ENCODE measurements at regions not wholly inside any gene's neighbourhood (a gene's known extent, or its start where the extent isn't known, plus 50 kb on each side); places are given as distances from the start of the nearest gene placed in this dataset.

DNA sequence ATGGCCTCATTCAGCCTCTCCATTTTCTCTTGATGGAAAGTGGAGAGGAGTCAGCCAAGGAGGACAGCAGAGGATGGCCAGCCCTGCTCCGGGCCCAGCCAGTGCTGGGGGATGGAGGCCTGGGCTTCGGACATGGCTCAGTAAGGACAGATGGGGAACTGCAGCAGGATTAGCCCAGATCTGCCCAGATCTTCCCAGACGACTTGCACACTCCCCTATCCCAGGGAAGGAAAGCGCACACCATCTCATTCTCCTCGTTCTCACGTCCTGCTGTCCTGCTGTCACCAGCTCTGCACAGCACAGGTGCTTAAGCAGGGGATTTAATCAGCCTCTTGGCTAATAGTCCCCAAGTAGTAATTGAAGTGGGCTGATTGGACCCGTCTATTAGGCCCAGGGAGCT, 100.2 kb upstream of the SDK2 start:
- ChIA-PET POLR2A (no interaction called here), CTCF (no interaction called here)
- Mint-ChIP-seq H3K27me3 (peaks cover 0 to 6% of the 10 kb centered on the region in 2 donors), H3K4me1 (peaks cover 8 to 20% (median 15%) of the 10 kb centered on the region in 3 donors), H3K36me3 (no peaks in the 10 kb centered on the region), H3K9me3 (no peaks in the 10 kb centered on the region), H3K27ac (no peak overlapping the region), H3K4me3 (no peak overlapping the region)
- Histone ChIP-seq H3K4me1 (ENCODE audit: control insufficient read depth in 1 of 2, extremely low read depth in 1 of 2, insufficient read depth in 2 of 2, low read length in 2 of 2) (peaks cover 0 to 3% of the 10 kb centered on the region in 2 experiments), H3K4me3 (ENCODE audit: control insufficient read depth in 1 of 2, extremely low read depth in 1 of 2, low read length in 1 of 2) (no peak overlapping the region), H3K27ac (ENCODE audit: low read length) (no peak overlapping the region), H3K36me3 (ENCODE audit: control insufficient read depth in 2 of 2, extremely low read depth in 1 of 2, insufficient read depth in 1 of 2, low read length in 1 of 2) (no peaks in the 10 kb centered on the region), H3K27me3 (replicated peaks in 1 of 2; ENCODE audit: control insufficient read depth in 2 of 2, extremely low read depth in 1 of 2, insufficient read depth in 2 of 2, low read length in 1 of 2) (peaks cover 0 to 41% of the 10 kb centered on the region in 2 experiments), H3K9me3 (no peaks in the 10 kb centered on the region)
- DNase-seq (no peak), ATAC-seq (replicated peaks in 1 of 4) (no peak)
- WGBS (ENCODE audit: insufficient coverage): 38% methylated on average over 2 of the region's 7 CpGs

DNA sequence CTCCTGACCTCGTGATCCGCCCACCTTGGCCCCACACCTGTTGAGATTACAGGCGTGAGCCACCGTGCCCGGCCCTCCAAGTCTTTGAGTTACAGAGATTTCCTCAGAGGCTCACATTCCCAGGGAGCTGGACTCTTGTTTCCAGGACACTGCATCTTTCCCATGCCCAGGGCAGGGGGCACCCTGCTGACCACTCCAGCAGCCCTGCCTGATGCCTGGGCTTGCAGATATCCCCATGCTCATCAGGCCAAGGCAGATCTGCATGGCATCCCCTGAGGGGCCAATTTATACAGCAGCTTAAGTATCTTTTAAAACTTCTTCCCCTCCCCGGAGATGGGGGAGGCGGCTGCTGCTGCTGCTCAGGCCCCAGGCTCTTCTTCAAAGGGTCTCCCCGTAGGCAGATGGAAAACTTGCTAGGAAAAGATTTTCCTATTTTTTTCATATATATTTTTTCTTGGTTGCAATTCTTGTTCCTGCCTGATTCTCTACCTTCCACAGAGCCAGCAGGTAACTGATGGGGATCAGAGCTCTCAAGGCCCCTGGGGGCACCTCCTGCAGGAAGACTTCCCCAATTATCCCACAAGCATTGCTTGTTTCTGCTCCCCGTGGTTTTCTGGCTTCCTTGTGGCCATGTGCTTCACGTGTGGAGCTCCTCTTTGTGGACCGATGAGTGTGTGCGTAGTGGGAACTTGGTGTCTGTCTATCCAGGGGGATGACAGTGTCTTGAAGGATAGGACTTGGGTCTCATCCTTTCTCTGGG, 102.2 kb upstream of the SDK2 start:
- no peaks in the 10 kb centered on the region for H3K9me3 ChIP-seq
- no peak overlapping the region for H3K4me3 Mint-ChIP-seq
- WGBS (ENCODE audit: insufficient coverage): 54% methylated on average over 9 of the region's 12 CpGs
- no peaks in the 10 kb centered on the region for H3K36me3 Mint-ChIP-seq
- H3K27ac ChIP-seq (ENCODE audit: low read length): no peak overlapping the region
- no peaks in the 10 kb centered on the region for H3K4me1 ChIP-seq (ENCODE audit: control insufficient read depth in 1 of 2, extremely low read depth in 1 of 2, insufficient read depth in 2 of 2, low read length in 2 of 2)
- H3K27me3 ChIP-seq (replicated peaks in 1 of 2; ENCODE audit: control insufficient read depth in 2 of 2, extremely low read depth in 1 of 2, insufficient read depth in 2 of 2, low read length in 1 of 2): peaks cover 0 to 41% of the 10 kb centered on the region in 2 experiments
- H3K4me1 Mint-ChIP-seq: peaks cover 0 to 7% (median 0%) of the 10 kb centered on the region in 3 donors
- CTCF ChIA-PET: interaction anchor here in 1 of 2 donors (0.5 kb wide), 1 partner anchor 11 kb away, joined by 4 read pairs; no protein-coding TSS in a partner anchor
- H3K9me3 Mint-ChIP-seq: no peaks in the 10 kb centered on the region
- POLR2A ChIA-PET: no interaction called here
- H3K27ac Mint-ChIP-seq: no peak overlapping the region
- no peaks in the 10 kb centered on the region for H3K36me3 ChIP-seq (ENCODE audit: control insufficient read depth in 2 of 2, extremely low read depth in 1 of 2, insufficient read depth in 1 of 2, low read length in 1 of 2)
- ATAC-seq (replicated peaks in 1 of 4): no peak
- H3K4me3 ChIP-seq (ENCODE audit: control insufficient read depth in 1 of 2, extremely low read depth in 1 of 2, low read length in 1 of 2): no peak overlapping the region
- peaks cover 0 to 6% of the 10 kb centered on the region in 2 donors for H3K27me3 Mint-ChIP-seq
- no peak for DNase-seq

DNA sequence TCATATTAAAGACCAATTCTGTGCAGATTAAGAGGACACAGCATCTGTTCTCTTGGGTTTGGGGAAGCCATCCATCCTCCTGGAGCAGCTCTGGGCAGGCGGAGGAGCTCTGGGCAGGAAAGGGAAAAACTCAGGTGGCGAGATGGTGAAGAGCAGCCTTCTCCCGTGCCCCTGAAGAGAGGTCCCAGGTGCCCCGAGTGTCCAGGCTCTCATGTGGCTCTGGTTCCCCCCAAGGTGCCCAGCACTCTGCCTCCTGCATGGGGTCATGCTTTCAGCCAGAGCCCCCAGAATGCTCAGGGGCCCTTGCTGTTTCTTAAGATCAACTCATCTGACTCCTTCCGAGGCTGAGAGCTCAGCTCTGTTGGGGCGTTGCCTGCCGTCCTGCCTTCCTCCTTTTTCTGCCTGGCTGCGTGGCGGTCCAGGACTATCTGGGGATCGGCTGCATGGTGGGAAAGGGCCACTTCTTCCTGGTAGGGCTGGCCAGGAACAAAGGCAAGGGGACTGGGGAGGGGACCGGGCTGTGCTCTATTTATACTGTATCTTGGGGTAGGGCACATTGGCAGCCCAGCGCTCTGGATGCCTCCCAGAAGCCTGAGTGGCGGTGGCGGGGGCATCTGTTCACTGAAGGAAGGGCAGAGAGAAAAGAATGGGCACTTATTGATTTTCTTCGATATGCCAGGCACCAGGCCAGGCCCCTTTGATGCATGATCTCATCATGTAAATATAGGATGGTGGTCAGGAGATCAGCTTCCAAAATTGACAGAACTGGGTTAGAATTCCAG, 103.2 kb upstream of the SDK2 start:
- H3K9me3 ChIP-seq: no peaks in the 10 kb centered on the region
- H3K27me3 ChIP-seq (replicated peaks in 1 of 2; ENCODE audit: control insufficient read depth in 2 of 2, extremely low read depth in 1 of 2, insufficient read depth in 2 of 2, low read length in 1 of 2): peaks cover 0 to 36% of the 10 kb centered on the region in 2 experiments
- ATAC-seq (replicated peaks in 1 of 4) (no peak), DNase-seq (no peak)
- Mint-ChIP-seq H3K9me3 (no peaks in the 10 kb centered on the region), H3K36me3 (no peaks in the 10 kb centered on the region), H3K4me1 (peaks cover 0 to 7% (median 0%) of the 10 kb centered on the region in 3 donors), H3K4me3 (no peak overlapping the region), H3K27me3 (peaks cover 0 to 6% of the 10 kb centered on the region in 2 donors), H3K27ac (no peak overlapping the region)
- no peaks in the 10 kb centered on the region for H3K36me3 ChIP-seq (ENCODE audit: control insufficient read depth in 2 of 2, extremely low read depth in 1 of 2, insufficient read depth in 1 of 2, low read length in 1 of 2)
- 80% methylated on average over 8 of the region's 15 CpGs for WGBS (ENCODE audit: insufficient coverage)
- ChIA-PET POLR2A (no interaction called here), CTCF (no interaction called here)
- H3K4me3 ChIP-seq (ENCODE audit: control insufficient read depth in 1 of 2, extremely low read depth in 1 of 2, low read length in 1 of 2): no peak overlapping the region
- H3K27ac ChIP-seq (ENCODE audit: low read length): no peak overlapping the region
- H3K4me1 ChIP-seq (ENCODE audit: control insufficient read depth in 1 of 2, extremely low read depth in 1 of 2, insufficient read depth in 2 of 2, low read length in 2 of 2): no peaks in the 10 kb centered on the region

DNA sequence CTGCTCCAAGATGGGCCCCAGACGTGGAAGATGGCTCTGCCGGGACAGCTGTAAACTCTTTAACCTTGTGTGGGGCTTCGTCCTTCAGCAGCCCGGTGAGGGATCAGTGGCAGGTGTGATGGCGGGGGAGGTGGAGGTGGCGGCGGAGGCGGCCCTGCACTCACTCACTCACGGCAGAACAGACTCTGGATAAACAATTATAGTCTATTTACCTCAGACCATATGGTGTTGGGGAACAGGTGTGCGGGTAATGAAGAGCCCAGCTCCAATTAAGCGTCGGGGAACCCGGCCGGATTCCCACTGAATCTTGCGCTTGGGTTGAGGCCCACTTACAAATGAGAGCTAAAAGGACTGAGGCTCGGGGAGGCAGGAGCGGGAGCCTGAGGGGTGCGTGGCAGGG, 104.3 kb upstream of the SDK2 start:
- peaks cover 0 to 34% of the 10 kb centered on the region in 2 experiments for H3K27me3 ChIP-seq (replicated peaks in 1 of 2; ENCODE audit: control insufficient read depth in 2 of 2, extremely low read depth in 1 of 2, insufficient read depth in 2 of 2, low read length in 1 of 2)
- WGBS (ENCODE audit: insufficient coverage): 83% methylated on average over 9 of the region's 18 CpGs
- no peak overlapping the region for H3K4me3 ChIP-seq (ENCODE audit: control insufficient read depth in 1 of 2, extremely low read depth in 1 of 2, low read length in 1 of 2)
- Mint-ChIP-seq H3K9me3 (no peaks in the 10 kb centered on the region), H3K27me3 (peaks cover 0 to 6% of the 10 kb centered on the region in 2 donors), H3K4me1 (peaks cover 0 to 7% (median 0%) of the 10 kb centered on the region in 3 donors), H3K27ac (no peak overlapping the region), H3K36me3 (no peaks in the 10 kb centered on the region), H3K4me3 (no peak overlapping the region)
- no peaks in the 10 kb centered on the region for H3K4me1 ChIP-seq (ENCODE audit: control insufficient read depth in 1 of 2, extremely low read depth in 1 of 2, insufficient read depth in 2 of 2, low read length in 2 of 2)
- CTCF ChIA-PET: no interaction called here
- DNase-seq (no peak), ATAC-seq (replicated peaks in 1 of 4) (no peak)
- no peak overlapping the region for H3K27ac ChIP-seq (ENCODE audit: low read length)
- H3K36me3 ChIP-seq (ENCODE audit: control insufficient read depth in 2 of 2, extremely low read depth in 1 of 2, insufficient read depth in 1 of 2, low read length in 1 of 2): no peaks in the 10 kb centered on the region
- H3K9me3 ChIP-seq: no peaks in the 10 kb centered on the region
- POLR2A ChIA-PET: no interaction called here

DNA sequence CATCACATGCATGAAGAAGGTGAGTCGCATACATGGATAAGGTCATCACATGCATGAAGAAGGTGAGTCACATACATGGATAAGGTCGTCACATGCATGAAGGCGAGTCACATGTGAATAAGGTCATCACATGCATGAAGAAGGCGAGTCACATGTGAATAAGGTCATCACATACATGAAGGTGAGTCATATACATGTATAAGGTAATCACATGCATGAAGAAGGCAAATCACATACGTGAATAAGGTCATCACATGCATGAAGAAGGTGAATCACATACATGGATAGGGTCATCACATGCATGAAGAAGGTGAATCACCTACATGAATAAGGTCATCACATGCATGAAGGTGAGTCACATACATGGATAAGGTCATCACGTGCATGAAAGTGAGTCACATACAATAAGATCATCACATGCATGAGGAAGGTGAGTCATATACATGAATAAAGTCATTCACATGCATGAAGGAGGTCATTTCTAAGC, 105.1 kb upstream of the SDK2 start:
- Histone ChIP-seq H3K4me3 (ENCODE audit: control insufficient read depth in 1 of 2, extremely low read depth in 1 of 2, low read length in 1 of 2) (no peak overlapping the region), H3K27me3 (replicated peaks in 1 of 2; ENCODE audit: control insufficient read depth in 2 of 2, extremely low read depth in 1 of 2, insufficient read depth in 2 of 2, low read length in 1 of 2) (peaks cover 0 to 33% of the 10 kb centered on the region in 2 experiments), H3K36me3 (ENCODE audit: control insufficient read depth in 2 of 2, extremely low read depth in 1 of 2, insufficient read depth in 1 of 2, low read length in 1 of 2) (no peaks in the 10 kb centered on the region), H3K27ac (ENCODE audit: low read length) (no peak overlapping the region), H3K9me3 (no peaks in the 10 kb centered on the region), H3K4me1 (ENCODE audit: control insufficient read depth in 1 of 2, extremely low read depth in 1 of 2, insufficient read depth in 2 of 2, low read length in 2 of 2) (no peaks in the 10 kb centered on the region)
- H3K4me3 Mint-ChIP-seq: no peak overlapping the region
- H3K9me3 Mint-ChIP-seq: no peaks in the 10 kb centered on the region
- no peak overlapping the region for H3K27ac Mint-ChIP-seq
- WGBS (ENCODE audit: insufficient coverage): 63% methylated on average over 3 of the region's 6 CpGs
- peaks cover 0 to 6% of the 10 kb centered on the region in 2 donors for H3K27me3 Mint-ChIP-seq
- ATAC-seq (replicated peaks in 1 of 4) (peak in 1 of 4 experiments; percentile 23), DNase-seq (no peak)
- no peaks in the 10 kb centered on the region for H3K36me3 Mint-ChIP-seq
- peaks cover 0 to 7% (median 0%) of the 10 kb centered on the region in 3 donors for H3K4me1 Mint-ChIP-seq
- ChIA-PET POLR2A (no interaction called here), CTCF (no interaction called here)

DNA sequence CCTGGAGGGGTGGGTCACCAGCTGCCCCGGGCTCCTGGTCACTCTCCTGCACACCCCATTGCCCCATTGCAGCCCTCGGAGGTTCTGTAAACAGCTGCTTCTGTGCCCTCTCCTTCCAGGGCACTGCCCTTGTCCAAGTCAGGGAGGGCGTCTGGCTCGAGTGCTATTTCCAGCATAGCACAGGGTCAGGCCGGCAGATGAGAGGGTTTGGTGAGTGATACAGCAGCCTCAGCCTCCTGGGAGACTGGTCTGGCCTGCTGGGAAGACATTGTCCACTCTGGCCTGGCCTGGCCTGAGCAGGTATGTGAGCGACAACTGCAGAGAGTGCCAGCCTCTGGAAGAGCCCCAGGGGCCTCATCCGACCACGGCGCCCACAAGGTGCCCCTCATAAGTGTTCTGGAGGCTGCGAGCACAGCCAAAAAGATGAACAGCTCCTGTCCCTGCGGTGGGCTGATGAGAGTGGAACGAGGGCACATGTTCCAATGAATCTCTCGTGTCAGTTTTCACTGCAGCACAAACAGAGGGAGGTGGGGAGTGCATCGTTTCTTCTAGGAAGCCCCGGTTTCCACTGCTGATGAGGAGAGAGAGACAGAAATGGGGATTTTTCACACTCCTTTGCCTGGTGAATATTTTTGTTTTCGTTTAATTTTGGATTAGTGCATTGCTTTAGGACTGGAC, 105.8 kb upstream of the SDK2 start:
- H3K4me1 ChIP-seq (ENCODE audit: control insufficient read depth in 1 of 2, extremely low read depth in 1 of 2, insufficient read depth in 2 of 2, low read length in 2 of 2): no peaks in the 10 kb centered on the region
- no peaks in the 10 kb centered on the region for H3K9me3 ChIP-seq
- H3K27ac ChIP-seq (ENCODE audit: low read length): no peak overlapping the region
- peaks cover 0 to 7% (median 0%) of the 10 kb centered on the region in 3 donors for H3K4me1 Mint-ChIP-seq
- no peak overlapping the region for H3K4me3 ChIP-seq (ENCODE audit: control insufficient read depth in 1 of 2, extremely low read depth in 1 of 2, low read length in 1 of 2)
- no peak for DNase-seq
- POLR2A ChIA-PET: no interaction called here
- ATAC-seq (replicated peaks in 1 of 4): no peak
- 75% methylated on average over 15 of the region's 16 CpGs for WGBS (ENCODE audit: insufficient coverage)
- no peaks in the 10 kb centered on the region for H3K36me3 ChIP-seq (ENCODE audit: control insufficient read depth in 2 of 2, extremely low read depth in 1 of 2, insufficient read depth in 1 of 2, low read length in 1 of 2)
- peaks cover 0 to 6% of the 10 kb centered on the region in 2 donors for H3K27me3 Mint-ChIP-seq
- no peak overlapping the region for H3K27ac Mint-ChIP-seq
- peaks cover 0 to 29% of the 10 kb centered on the region in 2 experiments for H3K27me3 ChIP-seq (replicated peaks in 1 of 2; ENCODE audit: control insufficient read depth in 2 of 2, extremely low read depth in 1 of 2, insufficient read depth in 2 of 2, low read length in 1 of 2)
- H3K4me3 Mint-ChIP-seq: no peak overlapping the region
- CTCF ChIA-PET: interaction anchor here in 1 of 2 donors (0.5 kb wide), 1 partner anchor 252 kb away, joined by 3 read pairs; no protein-coding TSS in a partner anchor
- no peaks in the 10 kb centered on the region for H3K9me3 Mint-ChIP-seq
- no peaks in the 10 kb centered on the region for H3K36me3 Mint-ChIP-seq
